Uterus (tissue), 2 donors: ENCODE measurements at regions not wholly inside any gene's neighbourhood (a gene's known extent, or its start where the extent isn't known, plus 50 kb on each side); places are given as distances from the start of the nearest gene placed in this dataset.
"Not testable (repeated sequence)": the region's sequence is repeated elsewhere in the genome, so short reads cannot be mapped to it uniquely, and the experiment has no call there.

Source experiments
- POLR2A ChIP-seq, 2 donors: fragments of 450-650 bp; IDR thresholded peaks; one replicate each; pipeline ENCODE4 v1.6.1; 2016; ENCODE audit warnings: antibody characterized with exemption in 2 of 2, mild to moderate bottlenecking in 1 of 2, moderate library complexity in 1 of 2
- TF ChIP-seq, protein P1 (sequence below), 4 experiments: fragments of 200-600 bp in 2 of 4; fragments of 450-650 bp in 2 of 4; sonication (generic) in 2 of 4; IDR thresholded peaks; one replicate each; pipeline ENCODE4 v1.5.1; 2016 to 2019; ENCODE audit warnings: antibody characterized with exemption in 4 of 4, mild to moderate bottlenecking in 2 of 4, moderate library complexity in 1 of 4

DNA sequence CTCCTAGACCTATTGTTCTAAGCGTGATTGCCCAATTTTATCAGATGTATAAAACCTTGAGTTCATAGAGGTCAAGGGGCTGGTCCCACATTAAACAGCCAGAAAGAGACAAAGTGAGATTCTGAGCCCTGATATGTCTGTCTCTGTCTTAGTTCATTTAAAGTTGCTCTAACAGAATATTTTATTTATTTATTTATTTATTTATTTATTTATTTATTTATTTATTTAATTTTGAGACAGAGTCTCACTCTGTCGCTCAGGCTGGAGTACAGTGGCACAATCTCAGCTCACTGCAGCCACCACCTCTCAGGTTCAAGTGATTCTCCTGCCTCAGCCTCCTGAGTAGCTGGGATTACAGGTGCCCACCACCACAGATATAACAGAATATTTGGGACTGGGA lies 1999.6 kb upstream of the WWC1 start:
- TF ChIP-seq POLR2A (IDR thresholded peaks at IDR 0.05): not testable (repeated sequence)
- TF ChIP-seq, protein P1, sequence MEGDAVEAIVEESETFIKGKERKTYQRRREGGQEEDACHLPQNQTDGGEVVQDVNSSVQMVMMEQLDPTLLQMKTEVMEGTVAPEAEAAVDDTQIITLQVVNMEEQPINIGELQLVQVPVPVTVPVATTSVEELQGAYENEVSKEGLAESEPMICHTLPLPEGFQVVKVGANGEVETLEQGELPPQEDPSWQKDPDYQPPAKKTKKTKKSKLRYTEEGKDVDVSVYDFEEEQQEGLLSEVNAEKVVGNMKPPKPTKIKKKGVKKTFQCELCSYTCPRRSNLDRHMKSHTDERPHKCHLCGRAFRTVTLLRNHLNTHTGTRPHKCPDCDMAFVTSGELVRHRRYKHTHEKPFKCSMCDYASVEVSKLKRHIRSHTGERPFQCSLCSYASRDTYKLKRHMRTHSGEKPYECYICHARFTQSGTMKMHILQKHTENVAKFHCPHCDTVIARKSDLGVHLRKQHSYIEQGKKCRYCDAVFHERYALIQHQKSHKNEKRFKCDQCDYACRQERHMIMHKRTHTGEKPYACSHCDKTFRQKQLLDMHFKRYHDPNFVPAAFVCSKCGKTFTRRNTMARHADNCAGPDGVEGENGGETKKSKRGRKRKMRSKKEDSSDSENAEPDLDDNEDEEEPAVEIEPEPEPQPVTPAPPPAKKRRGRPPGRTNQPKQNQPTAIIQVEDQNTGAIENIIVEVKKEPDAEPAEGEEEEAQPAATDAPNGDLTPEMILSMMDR (IDR thresholded peaks at IDR 0.05): not testable (repeated sequence)
